Motor neuron (in vitro differentiated cells): ENCODE measurements at regions not wholly inside any gene's neighbourhood (a gene's known extent, or its start where the extent isn't known, plus 50 kb on each side); places are given as distances from the start of the nearest gene placed in this dataset.
A peak's percentile ranks its signal among the peaks of the same experiment; 100 is the strongest.
"Not testable (repeated sequence)": the region's sequence is repeated elsewhere in the genome, so short reads cannot be mapped to it uniquely, and the experiment has no call there.

Source experiments
- ATAC-seq, 8 experiments: fragments of 200-7000 bp; cut with Tn5 transposase; replicated peaks in 6 of 8; 2 replicates each; pipeline ENCODE4 v1.8.0; 2021; ENCODE audit warnings: mild to moderate bottlenecking in 8 of 8, moderate library complexity in 8 of 8
- H3K27ac ChIP-seq, 2 donors: fragments of 250-450 bp; sonication (Bioruptor Pico); 2 replicates each; pipeline ENCODE4 v1.9.0; 2021; ENCODE audit warnings: antibody characterized with exemption in 2 of 2, mild to moderate bottlenecking in 2 of 2, moderate library complexity in 1 of 2
- H3K4me1 ChIP-seq, 2 donors: fragments of 250-450 bp; sonication (Bioruptor Pico); replicated peaks in 1 of 2; 2 replicates each; pipeline ENCODE4 v1.6.1; 2021; ENCODE audit warnings: antibody characterized with exemption in 2 of 2, mild to moderate bottlenecking in 2 of 2, moderate library complexity in 1 of 2
- H3K4me3 ChIP-seq, 5 donors: fragments of 250-450 bp; sonication (Bioruptor Pico); 2 replicates each; pipeline ENCODE4 v1.9.0; 2021; ENCODE audit warnings: antibody characterized with exemption in 5 of 5, mild to moderate bottlenecking in 5 of 5, moderate library complexity in 4 of 5
- WGBS, 10 experiments: fragments of 450-650 bp; shearing (Covaris generic); methylation state at CpG; one replicate each; pipeline ENCODE4 v1.0.0; 2022; 5-methylcytosine and 5-hydroxymethylcytosine counted together
- in situ Hi-C, 9 experiments: fragments of 400-800 bp; cut with MboI; loops; one replicate each; pipeline ENCODE4 v1.15.0; 2021; ENCODE audit warnings: low sequenced_read_pairs in 9 of 9, low pct_unique_long_range_greater_than_20kb in 2 of 9; ENCODE audit not compliant: unreplicated experiment in 9 of 9

GRCh38 chr2:106270471-106270891, 76.4 kb upstream of the UXS1 start:
- Histone ChIP-seq H3K27ac (no peak overlapping the region), H3K4me3 (no peak overlapping the region), H3K4me1 (no peaks in the 10 kb centered on the region)
- in situ Hi-C loops: no loop called here
- 40 to 100% (median 80%) methylated on average over 1 to 6 of the region's 9 CpGs; no CpG with 5 or more reads in 5 of the 10 experiments for WGBS, 10 experiments
- ATAC-seq: peak in 3 of 8 experiments; percentile 72 to 74 (median 73)

GRCh38 chr2:106269591-106270291, 75.6 kb upstream of the UXS1 start:
- ATAC-seq: peak in 5 of 8 experiments; percentile 40 to 84 (median 79)
- Histone ChIP-seq H3K4me1 (no peaks in the 10 kb centered on the region), H3K4me3 (no peak overlapping the region), H3K27ac (no peak overlapping the region)
- WGBS, 10 experiments: 10 to 78% (median 43%) methylated on average over 1 to 15 of the region's 44 CpGs; no CpG with 5 or more reads in 3 of the 10 experiments
- in situ Hi-C loops: no loop called here

DNA sequence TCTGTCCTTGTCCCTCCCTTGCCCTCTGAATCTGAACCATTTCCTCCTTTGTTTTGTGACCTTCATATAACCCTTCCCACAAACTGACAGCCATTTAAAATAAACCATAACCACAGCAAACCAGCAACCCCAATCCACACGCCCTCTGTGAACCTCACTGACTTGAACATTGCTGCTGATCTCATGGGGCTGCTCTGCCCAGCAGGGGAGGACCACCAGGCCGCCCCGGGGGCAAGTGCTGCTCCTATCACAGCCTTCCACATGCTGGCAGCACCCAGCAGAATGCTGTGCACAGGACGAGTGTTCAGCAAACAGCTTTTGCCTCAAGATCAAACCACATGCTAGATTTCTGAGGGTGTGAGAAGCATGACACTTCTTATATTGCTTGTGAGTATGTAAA, 73.9 kb upstream of the UXS1 start:
- WGBS, 10 experiments: 80% methylated on average over 1 of the region's 4 CpGs; no CpG with 5 or more reads in 9 of the 10 experiments

GRCh38 chr2:106261871-106262321, 67.8 kb upstream of the UXS1 start:
- WGBS, 10 experiments: 40 to 94% (median 68%) methylated on average over 2 to 4 of the region's 6 CpGs; no CpG with 5 or more reads in 2 of the 10 experiments
- in situ Hi-C loops: no loop called here

More for the DNA sequence above, 73.9 kb upstream of the UXS1 start:
- in situ Hi-C loops: no loop called here
- H3K4me3 ChIP-seq: no peak overlapping the region
- ATAC-seq: no peak
- H3K4me1 ChIP-seq: no peaks in the 10 kb centered on the region
- H3K27ac ChIP-seq: no peak overlapping the region

DNA sequence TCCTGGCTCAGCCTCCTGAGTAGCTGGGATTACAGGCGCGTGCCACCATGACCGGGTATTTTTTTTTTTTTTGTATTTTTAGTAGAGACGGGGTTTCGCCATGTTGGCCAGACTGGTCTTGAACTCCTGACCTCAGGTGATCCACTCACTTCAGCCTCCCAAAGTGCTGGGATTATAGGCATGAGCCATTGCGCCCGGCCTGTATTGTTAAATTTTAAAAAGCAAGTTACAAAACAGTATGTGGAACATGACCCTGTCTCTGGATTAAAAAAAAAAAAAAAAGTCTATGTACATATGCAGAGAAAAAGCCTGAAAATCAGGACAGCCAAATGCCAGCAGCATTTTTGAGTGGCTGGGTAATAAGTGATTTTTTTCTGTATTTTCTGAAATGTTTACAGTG, 64.8 kb upstream of the UXS1 start:
- H3K4me1 ChIP-seq, H3K4me3 ChIP-seq, in situ Hi-C loops, H3K27ac ChIP-seq: not testable (repeated sequence)
- WGBS, 10 experiments: 40 to 100% (median 95%) methylated on average over 1 to 7 of the region's 7 CpGs; no CpG with 5 or more reads in 4 of the 10 experiments
- peak in 1 of 8 experiments; percentile 42 for ATAC-seq

More at GRCh38 chr2:106261871-106262321, 67.8 kb upstream of the UXS1 start:
- ATAC-seq: no peak
- H3K4me3 ChIP-seq: no peak overlapping the region
- H3K4me1 ChIP-seq: no peaks in the 10 kb centered on the region
- H3K27ac ChIP-seq: no peak overlapping the region

DNA sequence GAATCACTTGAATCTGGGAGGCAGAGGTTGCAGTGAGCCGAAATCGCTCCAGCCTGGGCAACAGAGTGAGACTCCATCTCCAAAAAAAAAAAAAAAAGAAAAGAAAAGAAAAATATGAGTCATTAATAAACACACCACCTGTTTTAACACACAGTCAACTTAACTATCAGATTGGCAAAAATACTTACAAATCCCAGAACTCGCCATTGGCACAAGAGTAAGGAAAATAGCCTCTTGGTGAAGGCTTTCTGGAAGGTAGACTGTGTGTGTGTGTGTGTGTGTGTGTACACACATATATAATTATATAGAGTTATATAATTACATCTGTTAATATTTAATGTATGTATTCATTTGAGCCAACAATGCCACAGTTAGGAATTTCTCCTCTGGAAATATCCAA, 63.7 kb upstream of the UXS1 start:
- Histone ChIP-seq H3K4me1 (no peaks in the 10 kb centered on the region), H3K27ac (no peak overlapping the region), H3K4me3 (no peak overlapping the region)
- no peak for ATAC-seq
- WGBS, 10 experiments: 70 to 100% (median 96%) methylated on average over 1 to 3 of the region's 3 CpGs; no CpG with 5 or more reads in 2 of the 10 experiments
- in situ Hi-C loops: no loop called here

DNA sequence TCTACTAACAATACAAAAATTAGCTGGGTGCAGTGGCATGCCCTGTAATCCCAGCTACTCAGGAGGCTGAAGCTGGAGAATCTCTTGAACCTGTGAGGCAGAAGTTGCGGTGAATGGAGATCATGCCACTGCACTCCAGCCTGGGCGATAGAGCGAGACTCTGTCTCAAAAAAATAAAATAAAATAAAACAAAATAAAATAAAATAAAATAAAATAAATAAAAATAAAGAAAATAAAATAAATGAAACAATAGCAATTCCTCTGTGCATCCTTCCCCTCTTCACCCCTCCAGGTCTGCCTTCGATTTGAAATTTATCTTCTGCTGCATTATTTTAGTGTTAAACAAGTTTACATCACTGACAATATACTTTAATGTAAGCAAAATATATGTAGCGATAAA, 63.0 kb upstream of the UXS1 start:
- in situ Hi-C loops: no loop called here
- H3K4me1 ChIP-seq: no peaks in the 10 kb centered on the region
- H3K4me3 ChIP-seq: no peak overlapping the region
- no peak for ATAC-seq
- H3K27ac ChIP-seq: no peak overlapping the region
- WGBS, 10 experiments: 17 to 100% (median 88%) methylated on average over 1 to 5 of the region's 5 CpGs

- WGBS, 10 experiments: 33 to 100% (median 88%) methylated on average over 1 to 2 of the region's 3 CpGs; no CpG with 5 or more reads in 7 of the 10 experiments
- H3K4me3 ChIP-seq, H3K27ac ChIP-seq, H3K4me1 ChIP-seq, in situ Hi-C loops: not testable (repeated sequence)
- ATAC-seq: peak in 3 of 8 experiments; percentile 30 to 37 (median 33)
These were observed 55.2 kb upstream of the UXS1 start for GRCh38 chr2:106249157-106249828.

- not testable (repeated sequence) for H3K4me3 ChIP-seq
- 0 to 100% (median 17%) methylated on average over 1 of the region's 6 CpGs; no CpG with 5 or more reads in 5 of the 10 experiments for WGBS, 10 experiments
These were observed 54.5 kb upstream of the UXS1 start for GRCh38 chr2:106248548-106249151.

More at GRCh38 chr2:106248548-106249151, 54.5 kb upstream of the UXS1 start:
- H3K27ac ChIP-seq, H3K4me1 ChIP-seq, in situ Hi-C loops: not testable (repeated sequence)
- ATAC-seq: peak; percentile 24 to 100 (median 65)
